ENCODE measurements at regions not wholly inside any gene's neighbourhood (a gene's known extent, or its start where the extent isn't known, plus 50 kb on each side); places are given as distances from the start of the nearest gene placed in this dataset.

DNA sequence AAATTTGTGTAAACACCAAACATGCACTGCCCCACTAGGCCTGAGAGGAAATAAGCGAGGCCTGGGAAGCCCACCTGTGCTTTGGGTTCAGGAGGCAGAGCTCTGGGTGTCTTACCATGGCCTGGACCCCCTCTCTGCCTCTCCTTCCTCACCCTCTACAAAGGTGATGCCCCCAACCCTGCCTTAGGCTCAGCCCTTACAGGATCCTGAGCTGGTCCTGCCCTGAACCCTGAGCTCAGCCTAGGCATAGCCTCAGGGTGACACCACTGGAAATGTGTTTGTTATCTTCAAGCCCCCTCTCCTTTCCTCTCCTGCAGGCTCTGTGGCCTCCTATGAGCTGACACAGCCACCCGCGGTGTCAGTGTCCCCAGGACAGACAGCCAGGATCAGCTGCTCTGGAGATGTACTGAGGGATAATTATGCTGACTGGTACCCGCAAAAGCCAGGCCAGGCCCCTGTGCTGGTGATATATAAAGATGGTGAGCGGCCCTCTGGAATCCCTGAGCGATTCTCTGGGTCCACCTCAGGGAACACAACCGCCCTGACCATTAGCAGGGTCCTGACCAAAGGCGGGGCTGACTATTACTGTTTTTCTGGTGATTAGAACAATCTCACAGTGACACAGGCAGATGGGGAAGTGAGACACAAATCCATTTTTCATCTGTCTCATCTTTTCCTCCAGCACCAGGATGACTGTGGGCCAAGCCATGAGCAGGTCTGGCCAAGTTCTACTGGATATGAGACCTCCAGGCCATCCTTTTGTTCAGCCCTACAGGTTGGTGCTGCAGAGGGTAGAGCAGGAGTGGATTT lies 117.8 kb downstream of the GGTLC2 start:
- Mint-ChIP-seq H3K36me3 (peaks cover 22 to 35% (median 27%) of the 10 kb centered on the region in 3 donors), H3K27me3 (ENCODE audit: low read depth in 3 of 3) (peaks cover 0 to 8% (median 7%) of the 10 kb centered on the region in 3 donors), H3K4me1 (peaks cover 63 to 84% of the 10 kb centered on the region in 2 donors), H3K27ac (peak overlapping the region; percentile 31 to 87 (median 84)), H3K4me3 (peak overlapping the region in 3 of 5 donors; percentile 28 to 67 (median 59)), H3K9me3 (no peaks in the 10 kb centered on the region)
- DNase-seq: no peak

DNA sequence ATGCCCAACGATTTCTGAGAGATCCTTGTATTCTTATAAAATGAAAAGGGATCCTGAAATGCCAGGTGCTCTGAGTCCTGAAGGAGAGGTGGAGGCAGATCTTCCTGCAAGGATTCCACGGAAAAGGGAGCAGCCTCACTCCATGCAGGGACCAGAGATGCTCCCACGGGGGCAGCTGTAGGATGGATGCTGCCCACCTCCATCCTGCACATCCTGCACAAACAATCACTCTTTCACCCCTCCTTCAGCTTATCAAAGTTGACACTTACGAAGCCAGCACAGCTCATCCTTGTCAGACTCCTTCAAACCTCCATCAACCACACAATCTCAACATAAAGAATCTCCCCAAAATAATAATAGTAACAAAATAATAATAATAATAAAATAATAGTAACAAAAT lies 119.1 kb downstream of the GGTLC2 start:
- no peaks in the 10 kb centered on the region for H3K9me3 Mint-ChIP-seq
- H3K4me1 Mint-ChIP-seq: peaks cover 55 to 84% of the 10 kb centered on the region in 2 donors
- H3K27me3 Mint-ChIP-seq (ENCODE audit: low read depth in 3 of 3): peaks cover 0 to 7% (median 7%) of the 10 kb centered on the region in 3 donors
- no peak for DNase-seq
- peak overlapping the region; percentile 12 to 86 (median 56) for H3K27ac Mint-ChIP-seq
- H3K36me3 Mint-ChIP-seq: peaks cover 19 to 38% (median 27%) of the 10 kb centered on the region in 3 donors
- H3K4me3 Mint-ChIP-seq: peak overlapping the region in 2 of 5 donors; percentile 11 to 15

DNA sequence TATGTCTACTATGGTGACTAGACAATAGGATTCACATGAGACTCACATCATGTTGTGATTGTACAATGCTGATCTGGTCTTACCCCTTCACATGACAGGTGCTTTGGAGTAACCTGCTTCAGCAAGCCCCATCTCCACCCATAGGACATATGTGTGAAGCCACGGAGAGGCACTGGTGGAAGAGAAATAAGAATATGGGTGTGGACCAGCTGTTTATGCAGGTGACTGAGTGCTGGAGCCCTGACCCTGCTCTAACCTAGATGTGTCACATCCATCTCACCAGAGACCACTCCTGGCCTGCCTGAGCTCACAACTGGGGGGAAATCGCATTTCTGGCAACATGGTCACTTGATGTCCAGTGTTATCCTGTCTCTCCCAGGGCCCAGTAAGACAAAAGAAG lies 119.7 kb downstream of the GGTLC2 start:
- peaks cover 21 to 42% (median 27%) of the 10 kb centered on the region in 3 donors for H3K36me3 Mint-ChIP-seq
- H3K4me3 Mint-ChIP-seq: peak overlapping the region in 2 of 5 donors; percentile 26 to 51
- H3K27me3 Mint-ChIP-seq (ENCODE audit: low read depth in 3 of 3): peaks cover 3 to 7% (median 6%) of the 10 kb centered on the region in 3 donors
- peaks cover 56 to 84% of the 10 kb centered on the region in 2 donors for H3K4me1 Mint-ChIP-seq
- no peak for DNase-seq
- H3K27ac Mint-ChIP-seq: peak overlapping the region in 5 of 6 donors; percentile 45 to 82 (median 78)
- H3K9me3 Mint-ChIP-seq: no peaks in the 10 kb centered on the region

DNA sequence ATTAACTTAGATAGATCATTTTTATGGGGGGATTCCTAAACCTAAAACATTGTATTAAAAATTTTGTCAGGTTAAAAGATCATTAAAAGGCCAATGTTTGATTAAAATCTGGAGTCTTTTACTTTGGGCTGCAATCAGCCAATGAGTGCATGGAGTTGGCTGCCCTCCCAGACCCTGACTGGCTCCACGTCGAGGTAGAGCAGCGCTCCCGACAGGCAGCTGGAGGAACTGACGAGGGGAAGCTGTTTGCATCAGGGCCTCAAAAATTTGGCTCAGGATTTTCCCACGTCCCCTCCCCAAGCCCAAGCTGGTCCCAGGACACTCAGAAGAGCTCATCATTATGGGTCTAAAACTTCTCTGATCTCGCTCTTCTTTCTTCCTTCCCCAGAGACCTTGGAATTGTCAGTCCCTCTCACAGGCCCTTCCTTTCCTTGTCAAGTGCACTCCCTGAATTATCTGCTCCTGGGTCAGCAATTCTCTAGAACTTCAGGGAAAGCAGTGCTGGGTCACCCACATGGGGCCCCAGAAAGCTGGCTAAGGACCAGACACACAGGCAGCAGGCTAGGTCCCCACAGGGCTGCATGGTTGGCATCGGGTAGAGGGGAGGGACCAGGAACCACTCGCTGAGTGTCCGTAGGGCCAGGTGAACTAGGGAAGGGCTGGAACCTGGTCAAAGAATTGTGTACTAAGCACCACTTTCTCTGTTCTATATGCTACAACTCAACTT lies 119.6 kb upstream of the IGLL5 start:
- H3K4me3 Mint-ChIP-seq: no peak overlapping the region
- DNase-seq: no peak
- H3K27me3 Mint-ChIP-seq (ENCODE audit: low read depth in 3 of 3): peaks cover under 1 to 4% (median 2%) of the 10 kb centered on the region in 3 donors
- H3K9me3 Mint-ChIP-seq: no peaks in the 10 kb centered on the region
- peaks cover 50 to 77% of the 10 kb centered on the region in 2 donors for H3K4me1 Mint-ChIP-seq
- peak overlapping the region in 3 of 6 donors; percentile 21 to 79 (median 42) for H3K27ac Mint-ChIP-seq
- peaks cover 8 to 33% (median 14%) of the 10 kb centered on the region in 3 donors for H3K36me3 Mint-ChIP-seq

DNA sequence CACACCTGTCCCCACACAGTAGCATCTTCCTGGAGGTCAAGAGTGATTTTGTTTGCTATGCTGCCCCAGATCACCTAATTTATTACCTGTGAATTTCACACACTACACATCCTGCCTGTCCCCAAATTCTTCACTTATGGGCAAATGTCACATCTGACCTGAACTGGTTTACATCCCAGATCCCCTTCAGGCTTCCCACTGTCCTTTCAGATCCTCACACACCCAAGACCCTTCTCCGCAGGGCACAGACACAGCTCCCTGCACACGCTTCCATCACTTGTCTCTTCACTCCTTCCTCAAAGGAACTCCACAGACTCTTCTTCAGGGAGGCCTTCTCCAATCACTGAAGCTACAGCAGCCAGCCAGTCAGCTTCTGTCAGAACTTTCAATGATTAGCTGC lies 118.7 kb upstream of the IGLL5 start:
- H3K9me3 Mint-ChIP-seq: no peaks in the 10 kb centered on the region
- no peak for DNase-seq
- peaks cover 8 to 27% (median 14%) of the 10 kb centered on the region in 3 donors for H3K36me3 Mint-ChIP-seq
- H3K27me3 Mint-ChIP-seq (ENCODE audit: low read depth in 3 of 3): peaks cover 2 to 4% (median 3%) of the 10 kb centered on the region in 3 donors
- H3K27ac Mint-ChIP-seq: peak overlapping the region in 4 of 6 donors; percentile 4 to 83 (median 46)
- peaks cover 50 to 80% of the 10 kb centered on the region in 2 donors for H3K4me1 Mint-ChIP-seq
- H3K4me3 Mint-ChIP-seq: no peak overlapping the region

DNA sequence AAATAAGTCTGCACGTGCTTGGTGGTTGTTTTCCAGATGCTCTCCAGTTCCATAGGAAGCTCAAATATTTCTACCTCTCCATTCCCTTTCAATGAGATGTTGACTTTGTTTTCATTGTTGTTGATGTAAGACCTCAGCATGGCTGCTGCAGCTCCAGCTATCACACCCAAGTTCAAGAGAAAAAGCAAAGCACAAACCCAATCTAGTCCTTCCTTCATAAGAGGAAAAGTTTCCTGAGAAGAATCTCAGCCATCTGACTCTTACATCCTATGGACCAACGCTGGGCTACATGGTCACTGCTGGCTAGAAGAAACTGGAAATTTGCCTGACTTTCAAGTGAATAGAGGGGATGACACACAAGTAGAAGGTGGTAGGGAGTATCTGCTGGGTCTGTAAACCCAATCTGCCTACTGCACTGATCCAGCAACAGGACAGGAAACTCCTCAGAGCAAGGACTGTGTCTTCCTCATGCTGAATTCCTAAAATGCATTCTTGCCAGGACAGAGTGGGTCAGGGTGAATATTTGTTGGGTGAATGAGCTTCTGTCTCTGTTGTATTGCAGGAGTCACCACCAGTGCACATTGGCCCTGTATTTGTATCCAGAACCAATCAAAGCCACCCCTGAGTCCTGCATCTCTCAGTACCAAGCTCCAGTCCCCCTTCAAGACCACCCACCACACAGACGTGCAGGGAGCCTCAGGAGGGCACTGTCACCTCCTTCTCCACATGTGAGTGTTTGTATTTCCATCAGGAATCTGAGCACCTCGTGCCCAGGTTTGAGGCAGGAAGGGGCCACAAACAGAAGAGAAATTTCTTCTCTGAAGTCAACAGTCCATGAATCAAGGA lies 118.0 kb upstream of the IGLL5 start:
- peaks cover 4 to 20% (median 7%) of the 10 kb centered on the region in 3 donors for H3K36me3 Mint-ChIP-seq
- H3K4me3 Mint-ChIP-seq: no peak overlapping the region
- peak overlapping the region in 4 of 6 donors; percentile 30 to 80 (median 70) for H3K27ac Mint-ChIP-seq
- DNase-seq: no peak
- peaks cover 48 to 80% of the 10 kb centered on the region in 2 donors for H3K4me1 Mint-ChIP-seq
- H3K9me3 Mint-ChIP-seq: no peaks in the 10 kb centered on the region
- peaks cover 2 to 4% (median 3%) of the 10 kb centered on the region in 3 donors for H3K27me3 Mint-ChIP-seq (ENCODE audit: low read depth in 3 of 3)

DNA sequence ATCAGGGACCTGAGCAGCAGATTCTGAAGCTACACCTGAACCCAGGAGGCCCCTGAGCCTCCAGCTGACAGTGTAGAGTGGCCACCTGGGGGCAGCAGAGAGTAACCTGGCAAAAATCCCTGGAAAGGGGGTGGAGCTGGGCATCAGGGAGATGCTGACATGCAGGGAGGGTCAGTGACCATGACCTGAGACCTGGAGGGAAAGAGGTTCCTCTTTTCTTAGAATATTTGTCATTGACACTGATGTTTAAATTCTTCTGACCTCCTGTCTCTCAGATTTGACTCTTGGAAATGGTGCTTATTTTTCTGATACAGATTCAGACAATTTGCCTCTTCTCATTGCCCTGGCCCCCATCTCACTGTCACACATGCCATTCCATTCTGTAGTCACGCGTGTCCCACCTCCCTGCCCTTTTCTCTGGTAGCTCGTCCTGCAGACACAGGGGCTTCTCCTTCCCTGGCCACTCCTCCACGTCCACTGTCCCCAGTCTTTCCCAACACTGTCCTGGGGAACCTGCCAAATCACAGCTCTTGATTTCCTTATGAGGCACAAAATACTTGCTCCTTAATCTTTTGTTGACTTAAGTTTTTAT lies 117.2 kb upstream of the IGLL5 start:
- H3K36me3 Mint-ChIP-seq: peaks cover 4 to 20% (median 5%) of the 10 kb centered on the region in 3 donors
- peak; percentile 44 to 56 (median 50) for DNase-seq
- peak overlapping the region in 5 of 6 donors; percentile 7 to 80 (median 30) for H3K27ac Mint-ChIP-seq
- peaks cover 2 to 4% (median 3%) of the 10 kb centered on the region in 3 donors for H3K27me3 Mint-ChIP-seq (ENCODE audit: low read depth in 3 of 3)
- peaks cover 51 to 84% of the 10 kb centered on the region in 2 donors for H3K4me1 Mint-ChIP-seq
- no peaks in the 10 kb centered on the region for H3K9me3 Mint-ChIP-seq
- no peak overlapping the region for H3K4me3 Mint-ChIP-seq

DNA sequence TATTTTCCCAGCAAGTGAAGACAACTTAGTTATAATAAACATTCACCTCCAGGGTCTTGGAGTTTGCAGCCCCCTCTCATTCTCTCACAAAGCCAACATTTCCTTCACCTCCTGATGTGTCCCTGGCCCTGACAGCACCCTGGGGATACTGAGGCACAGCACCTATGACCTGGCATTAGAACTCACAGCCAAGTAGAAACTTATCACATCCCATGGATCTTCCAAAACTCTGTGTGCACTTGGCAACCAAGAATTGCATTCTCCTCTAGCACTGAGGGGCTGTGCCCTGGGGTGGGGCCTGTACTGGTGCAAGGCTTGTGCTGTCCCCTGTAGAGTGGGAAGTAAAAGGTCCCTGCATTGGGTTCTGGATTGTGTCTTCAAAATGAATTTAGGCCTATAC lies 116.7 kb upstream of the IGLL5 start:
- peaks cover 3 to 4% (median 3%) of the 10 kb centered on the region in 3 donors for H3K27me3 Mint-ChIP-seq (ENCODE audit: low read depth in 3 of 3)
- no peak overlapping the region for H3K4me3 Mint-ChIP-seq
- no peaks in the 10 kb centered on the region for H3K9me3 Mint-ChIP-seq
- peak overlapping the region in 5 of 6 donors; percentile 7 to 80 (median 45) for H3K27ac Mint-ChIP-seq
- H3K36me3 Mint-ChIP-seq: peaks cover 4 to 20% (median 5%) of the 10 kb centered on the region in 3 donors
- peaks cover 54 to 89% of the 10 kb centered on the region in 2 donors for H3K4me1 Mint-ChIP-seq
- no peak for DNase-seq

DNA sequence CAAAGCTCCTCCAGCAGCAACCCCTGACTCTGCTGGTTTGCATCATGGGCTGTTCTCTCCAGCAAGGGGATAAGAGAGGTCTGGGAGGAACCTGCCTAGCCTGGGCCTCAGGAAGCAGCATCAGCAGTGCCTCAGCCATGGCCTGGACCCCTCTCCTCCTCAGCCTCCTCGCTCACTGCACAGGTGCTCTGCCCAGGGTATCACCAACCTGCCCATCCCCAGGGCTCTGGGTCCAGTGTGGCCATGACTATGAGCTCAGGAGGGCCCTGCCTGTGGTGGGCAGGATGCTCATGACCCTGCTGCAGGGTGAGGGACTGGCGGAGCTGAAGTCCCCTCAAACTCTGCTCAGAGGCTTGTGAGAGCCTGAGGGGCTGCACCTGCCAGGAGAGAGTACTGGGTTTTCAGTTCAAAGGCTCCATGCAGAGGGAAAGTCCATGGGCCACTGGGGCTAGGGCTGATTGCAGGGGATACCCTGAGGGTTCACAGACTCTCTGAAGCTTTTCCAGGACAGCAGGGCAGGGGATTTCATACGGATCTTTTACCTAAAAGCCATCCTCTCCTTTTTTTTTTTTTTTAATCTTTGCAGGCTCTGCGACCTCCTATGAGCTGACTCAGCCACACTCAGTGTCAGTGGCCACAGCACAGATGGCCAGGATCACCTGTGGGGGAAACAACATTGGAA lies 115.8 kb upstream of the IGLL5 start:
- Mint-ChIP-seq H3K27ac (peak overlapping the region in 4 of 6 donors; percentile 59 to 68 (median 66)), H3K36me3 (peaks cover 0 to 16% (median 4%) of the 10 kb centered on the region in 3 donors), H3K4me3 (no peak overlapping the region), H3K9me3 (no peaks in the 10 kb centered on the region), H3K4me1 (peaks cover 50 to 80% of the 10 kb centered on the region in 2 donors), H3K27me3 (ENCODE audit: low read depth in 3 of 3) (peaks cover 1 to 4% (median 3%) of the 10 kb centered on the region in 3 donors)
- DNase-seq: no peak

DNA sequence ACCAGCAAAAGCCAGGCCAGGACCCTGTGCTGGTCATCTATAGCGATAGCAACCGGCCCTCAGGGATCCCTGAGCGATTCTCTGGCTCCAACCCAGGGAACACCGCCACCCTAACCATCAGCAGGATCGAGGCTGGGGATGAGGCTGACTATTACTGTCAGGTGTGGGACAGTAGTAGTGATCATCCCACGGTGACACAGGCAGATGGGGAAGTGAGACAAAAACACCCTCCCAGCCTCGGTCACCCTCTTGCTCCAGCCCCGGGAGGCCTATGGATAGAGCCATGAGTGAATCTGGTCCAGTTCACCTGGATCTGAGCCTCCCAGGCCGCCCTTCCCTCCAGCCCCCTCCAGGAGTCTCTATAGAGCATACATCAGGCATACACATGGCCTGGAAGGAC lies 115.2 kb upstream of the IGLL5 start:
- Mint-ChIP-seq H3K4me1 (peaks cover 50 to 77% of the 10 kb centered on the region in 2 donors), H3K27me3 (ENCODE audit: low read depth in 3 of 3) (peaks cover 1 to 4% (median 3%) of the 10 kb centered on the region in 3 donors), H3K27ac (peak overlapping the region in 4 of 6 donors; percentile 59 to 68 (median 66)), H3K9me3 (no peaks in the 10 kb centered on the region), H3K36me3 (peaks cover 0 to 16% (median 4%) of the 10 kb centered on the region in 3 donors), H3K4me3 (no peak overlapping the region)
- DNase-seq: no peak

DNA sequence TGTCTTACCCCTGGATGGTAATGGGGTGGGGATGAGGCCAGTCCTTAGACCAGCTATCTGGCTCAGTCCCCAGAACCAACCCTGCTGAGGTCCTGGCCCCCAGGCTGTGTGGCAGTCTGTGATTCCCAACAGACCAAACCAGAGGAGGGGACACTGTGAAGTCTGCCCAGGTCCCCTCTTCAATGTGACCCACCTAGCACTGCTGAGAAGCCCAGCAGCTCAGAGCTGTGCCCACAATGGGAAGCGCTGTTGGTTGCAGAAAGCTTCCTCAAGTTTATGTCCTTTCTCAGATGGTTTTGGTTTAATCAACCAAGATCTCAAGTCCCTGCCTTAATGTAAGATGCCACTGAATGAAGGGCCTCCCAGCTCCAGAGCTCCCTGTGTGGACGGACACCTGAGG lies 114.7 kb upstream of the IGLL5 start:
- H3K27ac Mint-ChIP-seq: peak overlapping the region in 5 of 6 donors; percentile 34 to 82 (median 67)
- H3K4me3 Mint-ChIP-seq: no peak overlapping the region
- no peaks in the 10 kb centered on the region for H3K9me3 Mint-ChIP-seq
- H3K27me3 Mint-ChIP-seq (ENCODE audit: low read depth in 3 of 3): peaks cover 1 to 4% (median 3%) of the 10 kb centered on the region in 3 donors
- DNase-seq: no peak
- peaks cover 50 to 72% of the 10 kb centered on the region in 2 donors for H3K4me1 Mint-ChIP-seq
- peaks cover 0 to 16% (median 4%) of the 10 kb centered on the region in 3 donors for H3K36me3 Mint-ChIP-seq

DNA sequence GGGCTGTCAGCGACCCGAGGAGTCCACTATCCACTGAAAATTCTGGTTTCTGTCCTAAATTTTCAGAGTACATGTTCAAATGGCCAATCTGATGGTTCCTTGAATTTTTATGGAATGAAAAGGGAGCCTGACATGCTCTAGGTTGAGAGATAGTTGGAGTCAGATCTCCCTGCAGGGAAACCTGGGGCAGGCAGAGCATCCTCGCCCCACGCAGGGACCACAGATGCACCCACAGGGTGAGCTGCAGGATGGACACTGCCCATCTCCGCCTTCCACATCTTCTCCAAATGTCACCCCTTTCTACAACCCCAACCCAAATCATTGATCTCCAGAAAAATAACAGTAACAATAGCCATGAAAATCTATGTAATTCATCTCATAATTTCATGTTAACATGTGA lies 114.2 kb upstream of the IGLL5 start:
- DNase-seq: no peak
- Mint-ChIP-seq H3K4me1 (peaks cover 48 to 66% of the 10 kb centered on the region in 2 donors), H3K9me3 (no peaks in the 10 kb centered on the region), H3K27me3 (ENCODE audit: low read depth in 3 of 3) (peaks cover 1 to 4% (median 3%) of the 10 kb centered on the region in 3 donors), H3K36me3 (peaks cover 0 to 14% (median 4%) of the 10 kb centered on the region in 3 donors), H3K27ac (peak overlapping the region in 5 of 6 donors; percentile 34 to 82 (median 67)), H3K4me3 (no peak overlapping the region)

All from immature natural killer cell (primary cell).